Activated CD4-positive, alpha-beta T cell treated with anti-CD3 and anti-CD28 coated beads, Interleukin-2, amount 10 ng/mL, durations not matched to agents 7 days and 5 days (primary cell): ENCODE measurements at regions not wholly inside any gene's neighbourhood (a gene's known extent, or its start where the extent isn't known, plus 50 kb on each side); places are given as distances from the start of the nearest gene placed in this dataset.
"Not testable (repeated sequence)": the region's sequence is repeated elsewhere in the genome, so short reads cannot be mapped to it uniquely, and the experiment has no call there.

Experiments
- CTCF ChIA-PET: fragments of 350-600 bp; sonication (Branson Sonifier 250); formaldehyde crosslinking; loops from one replicate; lab custom pipeline; 2021; ENCODE audit warnings: antibody characterized with exemption; lab: Charles Lee
- POLR2A ChIA-PET: fragments of 350-600 bp; sonication (Branson Sonifier 250); formaldehyde crosslinking; loops from one replicate; lab custom pipeline; 2021; ENCODE audit warnings: antibody characterized with exemption; lab: Charles Lee
- DNase-seq: peaks from one replicate; pipeline ENCODE4 v3.0.0-alpha.2; 2020
- H3K27ac Mint-ChIP-seq: one replicate; pipeline ENCODE4 v1.8.0; 2021; ENCODE audit warnings: mild to moderate bottlenecking, moderate library complexity, mixed read lengths
- H3K27me3 Mint-ChIP-seq: one replicate; pipeline ENCODE4 v1.8.0; 2021; ENCODE audit warnings: mixed read lengths
- H3K36me3 Mint-ChIP-seq: one replicate; pipeline ENCODE4 v1.8.0; 2021; ENCODE audit warnings: low read depth, mixed read lengths
- H3K4me1 Mint-ChIP-seq: one replicate; pipeline ENCODE4 v1.8.0; 2021; ENCODE audit warnings: mixed read lengths
- H3K4me3 Mint-ChIP-seq: one replicate; pipeline ENCODE4 v1.8.0; 2021; ENCODE audit warnings: mild to moderate bottlenecking, moderate library complexity, mixed read lengths
- H3K9me3 Mint-ChIP-seq: one replicate; pipeline ENCODE4 v1.8.0; 2021; ENCODE audit warnings: mixed read lengths

- H3K27ac Mint-ChIP-seq, H3K4me3 Mint-ChIP-seq, H3K9me3 Mint-ChIP-seq, H3K4me1 Mint-ChIP-seq, H3K27me3 Mint-ChIP-seq, H3K36me3 Mint-ChIP-seq, POLR2A ChIA-PET, DNase-seq, CTCF ChIA-PET: not testable (repeated sequence)
Observed at GRCh38 chr2:90231199-90231598, 1539.7 kb downstream of the RPIA start.

GRCh38 chr2:90235452-90235851, 1544.0 kb downstream of the RPIA start:
- H3K36me3 Mint-ChIP-seq, CTCF ChIA-PET, POLR2A ChIA-PET, H3K9me3 Mint-ChIP-seq, H3K4me3 Mint-ChIP-seq, H3K4me1 Mint-ChIP-seq, H3K27ac Mint-ChIP-seq, H3K27me3 Mint-ChIP-seq, DNase-seq: not testable (repeated sequence)

GRCh38 chr2:90237923-90238361, 1546.5 kb downstream of the RPIA start:
- CTCF ChIA-PET, DNase-seq, H3K27ac Mint-ChIP-seq, POLR2A ChIA-PET, H3K36me3 Mint-ChIP-seq, H3K4me3 Mint-ChIP-seq, H3K4me1 Mint-ChIP-seq, H3K27me3 Mint-ChIP-seq, H3K9me3 Mint-ChIP-seq: not testable (repeated sequence)

- H3K4me3 Mint-ChIP-seq, H3K9me3 Mint-ChIP-seq, H3K27me3 Mint-ChIP-seq, H3K27ac Mint-ChIP-seq, H3K36me3 Mint-ChIP-seq, H3K4me1 Mint-ChIP-seq, CTCF ChIA-PET, POLR2A ChIA-PET, DNase-seq: not testable (repeated sequence)
Observed at GRCh38 chr2:90238505-90239230, 1547.2 kb downstream of the RPIA start.

GRCh38 chr2:90239769-90240168, 1548.3 kb downstream of the RPIA start:
- H3K9me3 Mint-ChIP-seq, H3K27me3 Mint-ChIP-seq, H3K27ac Mint-ChIP-seq, H3K4me1 Mint-ChIP-seq, POLR2A ChIA-PET, H3K36me3 Mint-ChIP-seq, DNase-seq, CTCF ChIA-PET, H3K4me3 Mint-ChIP-seq: not testable (repeated sequence)

- H3K4me1 Mint-ChIP-seq, H3K36me3 Mint-ChIP-seq, H3K9me3 Mint-ChIP-seq, DNase-seq, H3K4me3 Mint-ChIP-seq, H3K27ac Mint-ChIP-seq, POLR2A ChIA-PET, CTCF ChIA-PET, H3K27me3 Mint-ChIP-seq: not testable (repeated sequence)
Observed at GRCh38 chr2:90244902-90245765, 1553.7 kb downstream of the RPIA start.

- H3K27ac Mint-ChIP-seq, CTCF ChIA-PET, H3K27me3 Mint-ChIP-seq, H3K9me3 Mint-ChIP-seq, POLR2A ChIA-PET, H3K4me3 Mint-ChIP-seq, H3K36me3 Mint-ChIP-seq, DNase-seq, H3K4me1 Mint-ChIP-seq: not testable (repeated sequence)
Observed at GRCh38 chr2:90248400-90248799, 1556.9 kb downstream of the RPIA start.

GRCh38 chr2:90250350-90250749, 1558.9 kb downstream of the RPIA start:
- H3K27ac Mint-ChIP-seq, POLR2A ChIA-PET, H3K27me3 Mint-ChIP-seq, CTCF ChIA-PET, H3K4me3 Mint-ChIP-seq, H3K4me1 Mint-ChIP-seq, DNase-seq, H3K9me3 Mint-ChIP-seq, H3K36me3 Mint-ChIP-seq: not testable (repeated sequence)

- H3K27ac Mint-ChIP-seq, POLR2A ChIA-PET, H3K27me3 Mint-ChIP-seq, CTCF ChIA-PET, H3K4me3 Mint-ChIP-seq, DNase-seq, H3K36me3 Mint-ChIP-seq, H3K4me1 Mint-ChIP-seq, H3K9me3 Mint-ChIP-seq: not testable (repeated sequence)
Observed at GRCh38 chr2:90251576-90251975, 1560.1 kb downstream of the RPIA start.

- H3K36me3 Mint-ChIP-seq, H3K4me3 Mint-ChIP-seq, DNase-seq, H3K4me1 Mint-ChIP-seq, POLR2A ChIA-PET, H3K27ac Mint-ChIP-seq, H3K9me3 Mint-ChIP-seq, H3K27me3 Mint-ChIP-seq, CTCF ChIA-PET: not testable (repeated sequence)
Observed at GRCh38 chr2:90253306-90253705, 1561.8 kb downstream of the RPIA start.

- H3K4me1 Mint-ChIP-seq, H3K27ac Mint-ChIP-seq, DNase-seq, CTCF ChIA-PET, H3K27me3 Mint-ChIP-seq, H3K36me3 Mint-ChIP-seq, POLR2A ChIA-PET, H3K4me3 Mint-ChIP-seq, H3K9me3 Mint-ChIP-seq: not testable (repeated sequence)
Observed at GRCh38 chr2:90266888-90267287, 1575.4 kb downstream of the RPIA start.

GRCh38 chr2:90287751-90288150, 1596.3 kb downstream of the RPIA start:
- DNase-seq, H3K4me3 Mint-ChIP-seq, H3K4me1 Mint-ChIP-seq, H3K36me3 Mint-ChIP-seq, H3K27me3 Mint-ChIP-seq, H3K9me3 Mint-ChIP-seq, CTCF ChIA-PET, H3K27ac Mint-ChIP-seq, POLR2A ChIA-PET: not testable (repeated sequence)

GRCh38 chr2:90288396-90288795, 1596.9 kb downstream of the RPIA start:
- H3K4me3 Mint-ChIP-seq, H3K36me3 Mint-ChIP-seq, CTCF ChIA-PET, H3K27ac Mint-ChIP-seq, H3K4me1 Mint-ChIP-seq, POLR2A ChIA-PET, DNase-seq, H3K9me3 Mint-ChIP-seq, H3K27me3 Mint-ChIP-seq: not testable (repeated sequence)
